HFFc6 (cell line): ENCODE measurements at regions not wholly inside any gene's neighbourhood (a gene's known extent, or its start where the extent isn't known, plus 50 kb on each side); places are given as distances from the start of the nearest gene placed in this dataset.
A peak's percentile ranks its signal among the peaks of the same experiment; 100 is the strongest.

Source experiments
- DNase-seq: peaks from one replicate; pipeline ENCODE4 v3.0.0-alpha.2; 2018
- H3K27ac Mint-ChIP-seq: 2 replicates; pipeline ENCODE4 v1.8.0; 2020; ENCODE audit warnings: mild to moderate bottlenecking, mixed read lengths
- H3K27me3 Mint-ChIP-seq: 2 replicates; pipeline ENCODE4 v1.8.0; 2021; ENCODE audit warnings: mild to moderate bottlenecking, moderate library complexity, mixed read lengths; ENCODE audit not compliant: insufficient read depth
- H3K36me3 Mint-ChIP-seq: 2 replicates; pipeline ENCODE4 v1.8.0; 2021; ENCODE audit warnings: low read depth, mixed read lengths
- H3K4me1 Mint-ChIP-seq: 2 replicates; pipeline ENCODE4 v1.8.0; 2020; ENCODE audit warnings: low read depth, mixed read lengths
- H3K4me3 Mint-ChIP-seq: 2 replicates; pipeline ENCODE4 v1.8.0; 2020; ENCODE audit warnings: mild to moderate bottlenecking, moderate library complexity, mixed read lengths
- H3K9me3 Mint-ChIP-seq: 2 replicates; pipeline ENCODE4 v1.8.0; 2020; ENCODE audit warnings: mild to moderate bottlenecking, mixed read lengths
- CTCF ChIP-seq: fragments of 200-600 bp; sonication (generic); IDR thresholded peaks from 2 replicates; pipeline ENCODE4 v1.5.0; 2021; ENCODE audit warnings: antibody characterized with exemption, mild to moderate bottlenecking

DNA sequence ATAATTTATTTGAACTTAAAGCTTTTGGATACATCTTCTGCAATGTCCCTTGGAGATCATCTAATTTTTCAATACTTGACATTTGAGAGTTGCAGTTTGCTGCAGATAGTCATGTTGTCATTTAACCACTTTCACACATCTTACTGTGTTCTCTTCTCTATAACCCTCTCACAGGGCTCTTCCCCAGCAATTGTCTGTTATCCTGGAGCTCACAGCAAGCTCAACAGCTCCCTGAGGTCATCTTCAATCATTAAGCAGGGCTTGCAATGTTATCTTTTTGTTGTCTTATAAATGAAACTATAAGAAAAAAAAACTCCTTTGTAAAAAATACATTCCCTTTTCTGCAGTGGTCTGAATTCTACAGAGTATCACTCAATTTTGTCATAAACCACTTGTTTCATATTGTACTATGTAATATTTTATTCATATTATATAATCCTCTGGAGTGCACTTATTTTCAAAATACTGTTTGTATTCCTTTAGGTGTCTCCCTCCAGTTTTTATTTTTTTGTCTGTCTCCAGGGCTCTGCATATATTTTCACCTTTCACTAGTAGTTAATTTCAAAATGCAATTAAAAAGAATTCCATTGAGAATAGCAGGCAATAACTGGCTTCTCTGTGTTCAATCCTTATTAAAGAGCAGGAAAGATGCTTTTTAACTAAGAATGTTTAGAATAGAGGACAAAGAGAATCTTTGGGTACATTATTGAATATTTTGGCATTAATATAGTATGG lies 106.3 kb upstream of the ARSJ start:
- TF ChIP-seq CTCF: no peak
- Mint-ChIP-seq H3K9me3 (no peaks in the 10 kb centered on the region), H3K4me1 (peaks cover 47% of the 10 kb centered on the region), H3K4me3 (no peak overlapping the region), H3K27me3 (peaks cover 2% of the 10 kb centered on the region; the same call in 1 of the 2 replicates), H3K36me3 (no peaks in the 10 kb centered on the region), H3K27ac (no peak overlapping the region)
- no peak for DNase-seq

- no peak for TF ChIP-seq CTCF
- Mint-ChIP-seq H3K9me3 (no peaks in the 10 kb centered on the region), H3K27ac (peak overlapping the region; percentile 50), H3K4me1 (peaks cover 46% of the 10 kb centered on the region), H3K4me3 (0 out of 2 replicates have a peak overlapping the region, but pooled peaks have one; percentile 11), H3K27me3 (peaks cover 2% of the 10 kb centered on the region; the same call in 1 of the 2 replicates), H3K36me3 (no peaks in the 10 kb centered on the region)
- peak; percentile 74 for DNase-seq
Observed at GRCh38 chr4:114087596-114088230, 108.3 kb upstream of the ARSJ start.

DNA sequence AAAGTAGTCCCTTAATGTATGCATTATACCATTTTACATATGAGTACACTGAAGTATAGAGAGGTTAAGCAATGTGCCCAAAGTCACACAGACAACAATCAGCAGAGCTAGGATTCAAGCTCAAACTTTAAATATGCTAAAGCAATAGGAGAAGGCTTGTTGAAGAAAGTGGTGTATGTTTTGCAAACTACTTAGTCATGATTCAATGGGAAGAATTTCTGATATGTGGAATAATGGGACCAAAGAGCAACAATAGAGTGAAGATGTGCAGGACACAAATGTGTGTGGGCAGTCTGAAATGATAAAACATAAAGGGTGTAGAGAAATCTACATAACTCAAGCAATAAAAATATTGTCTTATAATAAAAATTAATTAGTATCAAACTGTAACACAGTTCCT lies 109.0 kb upstream of the ARSJ start:
- H3K4me1 Mint-ChIP-seq: peaks cover 38% of the 10 kb centered on the region
- H3K27ac Mint-ChIP-seq: no peak overlapping the region; the same call in 1 of the 2 replicates
- no peak for TF ChIP-seq CTCF
- no peak for DNase-seq
- no peaks in the 10 kb centered on the region for H3K36me3 Mint-ChIP-seq
- no peaks in the 10 kb centered on the region for H3K27me3 Mint-ChIP-seq
- H3K9me3 Mint-ChIP-seq: no peaks in the 10 kb centered on the region
- no peak overlapping the region for H3K4me3 Mint-ChIP-seq

DNA sequence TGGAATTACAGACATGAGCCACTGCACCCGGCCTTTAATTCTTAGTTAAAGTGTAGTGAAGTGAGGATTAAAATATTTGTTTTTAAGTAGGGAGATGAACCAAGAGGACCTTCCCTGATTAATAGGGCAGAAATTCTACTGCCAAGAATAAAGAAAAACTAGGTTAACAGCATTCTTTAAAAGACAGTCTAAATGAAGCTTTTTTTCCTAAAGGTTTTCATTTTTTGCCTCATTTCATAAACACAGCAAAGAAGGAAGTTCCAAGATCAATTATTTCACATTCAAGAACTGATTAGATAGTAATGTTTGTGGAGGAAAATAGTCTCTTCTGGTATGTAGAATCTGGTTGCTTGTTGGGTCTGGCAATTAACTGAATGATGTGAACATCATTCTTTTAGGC lies 112.1 kb upstream of the ARSJ start:
- peaks cover 33% of the 10 kb centered on the region for H3K4me1 Mint-ChIP-seq
- no peak for DNase-seq
- no peaks in the 10 kb centered on the region for H3K27me3 Mint-ChIP-seq
- H3K36me3 Mint-ChIP-seq: no peaks in the 10 kb centered on the region
- no peak for TF ChIP-seq CTCF
- H3K4me3 Mint-ChIP-seq: no peak overlapping the region
- no peak overlapping the region for H3K27ac Mint-ChIP-seq
- no peaks in the 10 kb centered on the region for H3K9me3 Mint-ChIP-seq

DNA sequence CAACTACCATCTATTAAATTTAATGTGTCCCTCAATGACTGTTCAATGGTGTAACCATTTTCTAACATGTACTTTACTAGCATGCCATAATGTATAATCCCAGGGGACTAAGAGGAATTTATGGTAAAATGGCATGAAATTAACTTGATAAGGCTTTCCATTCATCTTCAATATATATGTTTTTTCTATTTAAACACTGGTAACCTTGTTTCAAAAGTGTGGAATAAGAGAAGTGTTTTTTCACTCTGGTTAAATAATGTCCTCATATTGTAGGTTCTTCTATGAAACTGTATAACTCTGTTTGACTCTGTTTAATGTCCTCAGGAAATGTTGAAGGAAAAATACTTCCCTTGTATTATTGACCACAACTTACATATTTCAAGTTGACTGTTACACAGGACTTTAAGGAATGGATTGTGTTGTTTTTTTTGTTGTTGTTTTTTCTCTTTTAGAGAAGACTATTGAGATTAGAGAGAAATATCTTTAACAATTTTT lies 113.8 kb upstream of the ARSJ start:
- H3K27me3 Mint-ChIP-seq: no peaks in the 10 kb centered on the region
- H3K9me3 Mint-ChIP-seq: no peaks in the 10 kb centered on the region
- TF ChIP-seq CTCF: no peak
- no peaks in the 10 kb centered on the region for H3K36me3 Mint-ChIP-seq
- peaks cover 15% of the 10 kb centered on the region for H3K4me1 Mint-ChIP-seq
- DNase-seq: no peak
- no peak overlapping the region for H3K27ac Mint-ChIP-seq
- H3K4me3 Mint-ChIP-seq: no peak overlapping the region
